C4-2B (cell line): ENCODE measurements at regions not wholly inside any gene's neighbourhood (a gene's known extent, or its start where the extent isn't known, plus 50 kb on each side); places are given as distances from the start of the nearest gene placed in this dataset.

ENCODE experiments used
- CTCF ChIP-seq: fragments of 450-650 bp; conservative IDR thresholded peaks from 2 replicates; pipeline ENCODE4 v1.5.1; 2017; ENCODE audit warnings: mild to moderate bottlenecking
- ZFX ChIP-seq: fragments of 450-650 bp; IDR thresholded peaks from 2 replicates; pipeline ENCODE4 v1.6.1; 2017

- TF ChIP-seq CTCF (no peak), ZFX (no peak)
Measured at GRCh38 chr2:129907256-129907998, 72.0 kb upstream of the RAB6C start.
